ENCODE measurements at regions not wholly inside any gene's neighbourhood (a gene's known extent, or its start where the extent isn't known, plus 50 kb on each side); places are given as distances from the start of the nearest gene placed in this dataset.
"Not testable (repeated sequence)": the region's sequence is repeated elsewhere in the genome, so short reads cannot be mapped to it uniquely, and the experiment has no call there.

DNA sequence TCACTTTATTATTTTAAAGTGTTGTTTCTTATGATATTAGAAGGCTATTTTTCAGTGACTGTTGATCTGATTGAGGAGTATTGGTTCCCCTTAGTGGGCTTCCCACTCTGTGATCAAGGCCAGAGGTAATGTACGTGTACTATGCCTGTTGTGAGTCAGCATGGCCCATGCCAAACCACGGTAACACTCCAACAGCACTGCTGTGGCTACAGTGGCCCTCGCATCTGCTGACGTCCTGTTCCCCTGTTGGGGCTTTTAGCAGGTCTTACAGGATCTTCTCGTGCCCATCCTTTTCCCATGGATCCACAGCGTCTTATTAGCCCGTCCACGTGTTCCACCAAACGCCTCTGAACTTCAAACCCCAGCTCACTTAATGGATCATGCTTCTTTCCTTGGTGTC is 964.6 kb upstream of the CELF2 start:
- Histone ChIP-seq H3K36me3 (no peaks in the 10 kb centered on the region), H3K9me3 (no peaks in the 10 kb centered on the region), H3K4me3 (no peak overlapping the region), H3K27ac (no peak overlapping the region), H3K4me1 (no peaks in the 10 kb centered on the region), H3K27me3 (no peaks in the 10 kb centered on the region)
- ATAC-seq (no peak), DNase-seq (no peak)
- no peak for TF ChIP-seq CTCF (IDR thresholded peaks at IDR 0.05)
- intact Hi-C loops (cut with DNase I), result no loop called here

GRCh38 chr10:10054466-10054865 is 963.2 kb upstream of the CELF2 start:
- Histone ChIP-seq H3K27ac (no peak overlapping the region), H3K36me3 (no peaks in the 10 kb centered on the region), H3K27me3 (no peaks in the 10 kb centered on the region), H3K9me3 (no peaks in the 10 kb centered on the region), H3K4me1 (no peaks in the 10 kb centered on the region), H3K4me3 (no peak overlapping the region)
- intact Hi-C loops (cut with DNase I), result no loop called here
- no peak for DNase-seq
- ATAC-seq, result no peak
- no peak for TF ChIP-seq CTCF (IDR thresholded peaks at IDR 0.05)

GRCh38 chr10:10055656-10056442 is 961.8 kb upstream of the CELF2 start:
- H3K4me1 ChIP-seq, result no peaks in the 10 kb centered on the region
- DNase-seq (no peak), ATAC-seq (no peak)
- no peaks in the 10 kb centered on the region for H3K9me3 ChIP-seq
- H3K36me3 ChIP-seq, result no peaks in the 10 kb centered on the region
- intact Hi-C loops (cut with DNase I), result no loop called here
- no peaks in the 10 kb centered on the region for H3K27me3 ChIP-seq
- no peak for TF ChIP-seq CTCF (IDR thresholded peaks at IDR 0.05)
- no peak overlapping the region for H3K4me3 ChIP-seq
- no peak overlapping the region for H3K27ac ChIP-seq

- ATAC-seq (no peak), DNase-seq (no peak)
- no peak overlapping the region for H3K27ac ChIP-seq
- no peak for TF ChIP-seq CTCF (IDR thresholded peaks at IDR 0.05)
- H3K4me3 ChIP-seq, result no peak overlapping the region
- intact Hi-C loops (cut with DNase I), result no loop called here
- H3K36me3 ChIP-seq, result no peaks in the 10 kb centered on the region
- no peaks in the 10 kb centered on the region for H3K9me3 ChIP-seq
- H3K4me1 ChIP-seq, result no peaks in the 10 kb centered on the region
- no peaks in the 10 kb centered on the region for H3K27me3 ChIP-seq
Observed at GRCh38 chr10:10056961-10057360, 960.7 kb upstream of the CELF2 start.

DNA sequence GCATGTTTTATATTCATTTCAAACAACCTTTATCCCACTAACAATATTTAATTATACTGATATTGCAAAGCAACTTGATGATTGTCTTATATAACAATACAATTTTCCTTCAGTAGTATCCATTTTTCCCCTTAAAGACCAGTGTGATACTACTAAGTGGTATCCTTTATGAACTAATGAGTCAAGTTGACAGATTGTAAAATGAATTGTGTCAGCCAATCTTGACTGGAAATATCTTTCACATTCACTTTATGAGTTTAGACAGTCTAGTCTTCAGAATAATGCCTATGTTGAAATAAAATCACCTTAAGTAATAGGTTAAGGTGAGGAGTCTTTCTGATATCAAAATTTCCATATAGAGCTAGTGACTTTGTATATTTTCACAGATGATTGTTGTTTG is 950.0 kb upstream of the CELF2 start:
- no peak for TF ChIP-seq CTCF (IDR thresholded peaks at IDR 0.05)
- DNase-seq (no peak), ATAC-seq (no peak)
- intact Hi-C loops (cut with DNase I), result no loop called here
- no peak overlapping the region for H3K4me3 ChIP-seq
- no peaks in the 10 kb centered on the region for H3K4me1 ChIP-seq
- no peak overlapping the region for H3K27ac ChIP-seq
- no peaks in the 10 kb centered on the region for H3K9me3 ChIP-seq
- H3K36me3 ChIP-seq, result no peaks in the 10 kb centered on the region
- no peaks in the 10 kb centered on the region for H3K27me3 ChIP-seq

- H3K27me3 ChIP-seq; H3K36me3 ChIP-seq; H3K4me3 ChIP-seq; ATAC-seq; H3K27ac ChIP-seq; H3K9me3 ChIP-seq; intact Hi-C loops (cut with DNase I); H3K4me1 ChIP-seq; DNase-seq: not testable (repeated sequence)
Observed at GRCh38 chr10:10074847-10075246, 942.8 kb upstream of the CELF2 start.
